K562 (cell line): ENCODE measurements at regions not wholly inside any gene's neighbourhood (a gene's known extent, or its start where the extent isn't known, plus 50 kb on each side); places are given as distances from the start of the nearest gene placed in this dataset.

Experiments used
- MEIS2 ChIP-seq: fragments of 450-650 bp; IDR thresholded peaks from 2 replicates; pipeline ENCODE4 v1.6.1; 2014; ENCODE audit warnings: mild to moderate bottlenecking; ENCODE audit not compliant: partially characterized antibody
- ZNF263 ChIP-seq: sonication (generic); formaldehyde crosslinking; IDR thresholded peaks from 2 replicates; pipeline ENCODE4 v1.8.0; 2022; ENCODE audit warnings: mild to moderate bottlenecking, missing genetic modification reagents, borderline replicate concordance
- ZNF830 ChIP-seq: fragments of 250-450 bp; sonication (Bioruptor Pico); IDR thresholded peaks from 2 replicates; pipeline ENCODE4 v1.5.0; 2021; ENCODE audit warnings: mild to moderate bottlenecking
- TF ChIP-seq, protein P1 (sequence below): fragments of 450-650 bp; IDR thresholded peaks from 2 replicates; pipeline ENCODE4 v1.7.1; 2018; ENCODE audit warnings: mild to moderate bottlenecking, low read depth; ENCODE audit not compliant: partially characterized antibody
- TF ChIP-seq, protein P2 (sequence below): sonication (generic); formaldehyde crosslinking; IDR thresholded peaks from 2 replicates; pipeline ENCODE4 v1.8.0; 2023; ENCODE audit warnings: mild to moderate bottlenecking, missing genetic modification reagents
- TF ChIP-seq, protein P3 (sequence below): fragments of 450-650 bp; IDR thresholded peaks from 2 replicates; pipeline ENCODE4 v1.6.1; 2016; ENCODE audit warnings: low read depth
- TF ChIP-seq, protein P4 (sequence below), 3 experiments: IDR thresholded peaks in 2 of 3; conservative IDR thresholded peaks in 1 of 3; 2 replicates each; pipeline ENCODE4 v1.5.1; 2011 to 2012; ENCODE audit warnings: low read length in 3 of 3, mild to moderate bottlenecking in 3 of 3, control low read depth in 2 of 3, improper control_type of control experiment in 1 of 3, inconsistent platforms in 1 of 3, low read depth in 1 of 3, mixed read lengths in 1 of 3, moderate library complexity in 1 of 3; ENCODE audit not compliant: insufficient read depth in 2 of 3
- TF ChIP-seq, protein P5 (sequence below): fragments of 250-450 bp; sonication (Bioruptor Pico); IDR thresholded peaks from 2 replicates; pipeline ENCODE4 v1.5.0; 2022; ENCODE audit warnings: mild to moderate bottlenecking

DNA sequence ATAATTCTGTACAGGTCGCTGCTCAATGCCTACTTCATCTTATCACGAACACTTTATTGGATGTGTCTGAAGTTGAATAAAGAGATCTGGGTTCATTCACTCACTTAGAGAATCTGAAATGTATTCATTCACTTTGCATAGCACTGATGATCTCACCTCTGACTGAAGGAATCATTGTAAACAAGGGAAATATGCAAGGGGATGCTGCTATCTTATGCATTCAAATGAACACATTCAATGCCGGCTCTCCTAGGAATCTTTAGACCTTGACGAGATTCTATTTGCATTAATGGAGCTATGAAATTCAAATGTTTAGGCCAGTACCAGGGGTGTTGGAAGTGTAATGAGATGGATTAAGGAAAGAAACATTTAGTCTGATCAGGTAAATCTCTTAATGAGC is 200.6 kb upstream of the COBL start:
- TF ChIP-seq, protein P1, sequence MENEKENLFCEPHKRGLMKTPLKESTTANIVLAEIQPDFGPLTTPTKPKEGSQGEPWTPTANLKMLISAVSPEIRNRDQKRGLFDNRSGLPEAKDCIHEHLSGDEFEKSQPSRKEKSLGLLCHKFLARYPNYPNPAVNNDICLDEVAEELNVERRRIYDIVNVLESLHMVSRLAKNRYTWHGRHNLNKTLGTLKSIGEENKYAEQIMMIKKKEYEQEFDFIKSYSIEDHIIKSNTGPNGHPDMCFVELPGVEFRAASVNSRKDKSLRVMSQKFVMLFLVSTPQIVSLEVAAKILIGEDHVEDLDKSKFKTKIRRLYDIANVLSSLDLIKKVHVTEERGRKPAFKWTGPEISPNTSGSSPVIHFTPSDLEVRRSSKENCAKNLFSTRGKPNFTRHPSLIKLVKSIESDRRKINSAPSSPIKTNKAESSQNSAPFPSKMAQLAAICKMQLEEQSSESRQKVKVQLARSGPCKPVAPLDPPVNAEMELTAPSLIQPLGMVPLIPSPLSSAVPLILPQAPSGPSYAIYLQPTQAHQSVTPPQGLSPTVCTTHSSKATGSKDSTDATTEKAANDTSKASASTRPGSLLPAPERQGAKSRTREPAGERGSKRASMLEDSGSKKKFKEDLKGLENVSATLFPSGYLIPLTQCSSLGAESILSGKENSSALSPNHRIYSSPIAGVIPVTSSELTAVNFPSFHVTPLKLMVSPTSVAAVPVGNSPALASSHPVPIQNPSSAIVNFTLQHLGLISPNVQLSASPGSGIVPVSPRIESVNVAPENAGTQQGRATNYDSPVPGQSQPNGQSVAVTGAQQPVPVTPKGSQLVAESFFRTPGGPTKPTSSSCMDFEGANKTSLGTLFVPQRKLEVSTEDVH = no peak
- TF ChIP-seq, protein P2, sequence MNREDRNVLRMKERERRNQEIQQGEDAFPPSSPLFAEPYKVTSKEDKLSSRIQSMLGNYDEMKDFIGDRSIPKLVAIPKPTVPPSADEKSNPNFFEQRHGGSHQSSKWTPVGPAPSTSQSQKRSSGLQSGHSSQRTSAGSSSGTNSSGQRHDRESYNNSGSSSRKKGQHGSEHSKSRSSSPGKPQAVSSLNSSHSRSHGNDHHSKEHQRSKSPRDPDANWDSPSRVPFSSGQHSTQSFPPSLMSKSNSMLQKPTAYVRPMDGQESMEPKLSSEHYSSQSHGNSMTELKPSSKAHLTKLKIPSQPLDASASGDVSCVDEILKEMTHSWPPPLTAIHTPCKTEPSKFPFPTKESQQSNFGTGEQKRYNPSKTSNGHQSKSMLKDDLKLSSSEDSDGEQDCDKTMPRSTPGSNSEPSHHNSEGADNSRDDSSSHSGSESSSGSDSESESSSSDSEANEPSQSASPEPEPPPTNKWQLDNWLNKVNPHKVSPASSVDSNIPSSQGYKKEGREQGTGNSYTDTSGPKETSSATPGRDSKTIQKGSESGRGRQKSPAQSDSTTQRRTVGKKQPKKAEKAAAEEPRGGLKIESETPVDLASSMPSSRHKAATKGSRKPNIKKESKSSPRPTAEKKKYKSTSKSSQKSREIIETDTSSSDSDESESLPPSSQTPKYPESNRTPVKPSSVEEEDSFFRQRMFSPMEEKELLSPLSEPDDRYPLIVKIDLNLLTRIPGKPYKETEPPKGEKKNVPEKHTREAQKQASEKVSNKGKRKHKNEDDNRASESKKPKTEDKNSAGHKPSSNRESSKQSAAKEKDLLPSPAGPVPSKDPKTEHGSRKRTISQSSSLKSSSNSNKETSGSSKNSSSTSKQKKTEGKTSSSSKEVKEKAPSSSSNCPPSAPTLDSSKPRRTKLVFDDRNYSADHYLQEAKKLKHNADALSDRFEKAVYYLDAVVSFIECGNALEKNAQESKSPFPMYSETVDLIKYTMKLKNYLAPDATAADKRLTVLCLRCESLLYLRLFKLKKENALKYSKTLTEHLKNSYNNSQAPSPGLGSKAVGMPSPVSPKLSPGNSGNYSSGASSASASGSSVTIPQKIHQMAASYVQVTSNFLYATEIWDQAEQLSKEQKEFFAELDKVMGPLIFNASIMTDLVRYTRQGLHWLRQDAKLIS (CRISPR knock-in tag) = no peak
- TF ChIP-seq ZNF830 = no peak
- no peak for TF ChIP-seq MEIS2
- TF ChIP-seq, protein P3, sequence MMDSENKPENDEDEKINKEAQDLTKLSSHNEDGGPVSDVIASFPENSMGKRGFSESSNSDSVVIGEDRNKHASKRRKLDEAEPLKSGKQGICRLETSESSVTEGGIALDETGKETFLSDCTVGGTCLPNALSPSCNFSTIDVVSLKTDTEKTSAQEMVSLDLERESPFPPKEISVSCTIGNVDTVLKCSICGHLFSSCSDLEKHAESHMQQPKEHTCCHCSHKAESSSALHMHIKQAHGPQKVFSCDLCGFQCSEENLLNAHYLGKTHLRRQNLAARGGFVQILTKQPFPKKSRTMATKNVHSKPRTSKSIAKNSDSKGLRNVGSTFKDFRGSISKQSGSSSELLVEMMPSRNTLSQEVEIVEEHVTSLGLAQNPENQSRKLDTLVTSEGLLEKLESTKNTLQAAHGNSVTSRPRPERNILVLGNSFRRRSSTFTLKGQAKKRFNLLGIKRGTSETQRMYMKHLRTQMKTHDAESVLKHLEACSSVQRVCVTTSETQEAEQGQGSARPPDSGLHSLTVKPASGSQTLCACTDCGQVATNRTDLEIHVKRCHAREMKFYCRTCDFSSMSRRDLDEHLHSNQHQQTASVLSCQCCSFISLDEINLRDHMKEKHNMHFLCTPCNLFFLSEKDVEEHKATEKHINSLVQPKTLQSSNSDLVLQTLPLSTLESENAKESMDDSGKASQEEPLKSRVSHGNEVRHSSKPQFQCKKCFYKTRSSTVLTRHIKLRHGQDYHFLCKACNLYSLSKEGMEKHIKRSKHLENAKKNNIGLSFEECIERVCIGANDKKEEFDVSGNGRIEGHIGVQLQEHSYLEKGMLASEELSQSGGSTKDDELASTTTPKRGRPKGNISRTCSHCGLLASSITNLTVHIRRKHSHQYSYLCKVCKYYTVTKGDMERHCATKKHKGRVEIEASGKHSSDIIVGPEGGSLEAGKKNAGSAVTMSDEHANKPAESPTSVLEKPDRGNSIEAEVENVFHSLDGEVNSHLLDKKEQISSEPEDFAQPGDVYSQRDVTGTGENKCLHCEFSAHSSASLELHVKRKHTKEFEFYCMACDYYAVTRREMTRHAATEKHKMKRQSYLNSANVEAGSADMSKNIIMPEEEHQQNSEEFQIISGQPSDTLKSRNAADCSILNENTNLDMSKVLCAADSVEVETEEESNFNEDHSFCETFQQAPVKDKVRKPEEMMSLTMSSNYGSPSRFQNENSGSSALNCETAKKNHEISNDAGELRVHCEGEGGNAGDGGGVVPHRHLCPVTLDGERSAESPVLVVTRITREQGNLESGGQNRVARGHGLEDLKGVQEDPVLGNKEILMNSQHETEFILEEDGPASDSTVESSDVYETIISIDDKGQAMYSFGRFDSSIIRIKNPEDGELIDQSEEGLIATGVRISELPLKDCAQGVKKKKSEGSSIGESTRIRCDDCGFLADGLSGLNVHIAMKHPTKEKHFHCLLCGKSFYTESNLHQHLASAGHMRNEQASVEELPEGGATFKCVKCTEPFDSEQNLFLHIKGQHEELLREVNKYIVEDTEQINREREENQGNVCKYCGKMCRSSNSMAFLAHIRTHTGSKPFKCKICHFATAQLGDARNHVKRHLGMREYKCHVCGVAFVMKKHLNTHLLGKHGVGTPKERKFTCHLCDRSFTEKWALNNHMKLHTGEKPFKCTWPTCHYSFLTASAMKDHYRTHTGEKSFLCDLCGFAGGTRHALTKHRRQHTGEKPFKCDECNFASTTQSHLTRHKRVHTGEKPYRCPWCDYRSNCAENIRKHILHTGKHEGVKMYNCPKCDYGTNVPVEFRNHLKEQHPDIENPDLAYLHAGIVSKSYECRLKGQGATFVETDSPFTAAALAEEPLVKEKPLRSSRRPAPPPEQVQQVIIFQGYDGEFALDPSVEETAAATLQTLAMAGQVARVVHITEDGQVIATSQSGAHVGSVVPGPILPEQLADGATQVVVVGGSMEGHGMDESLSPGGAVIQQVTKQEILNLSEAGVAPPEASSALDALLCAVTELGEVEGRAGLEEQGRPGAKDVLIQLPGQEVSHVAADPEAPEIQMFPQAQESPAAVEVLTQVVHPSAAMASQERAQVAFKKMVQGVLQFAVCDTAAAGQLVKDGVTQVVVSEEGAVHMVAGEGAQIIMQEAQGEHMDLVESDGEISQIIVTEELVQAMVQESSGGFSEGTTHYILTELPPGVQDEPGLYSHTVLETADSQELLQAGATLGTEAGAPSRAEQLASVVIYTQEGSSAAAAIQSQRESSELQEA = no peak
- no peak for TF ChIP-seq ZNF263
- TF ChIP-seq, protein P4, sequence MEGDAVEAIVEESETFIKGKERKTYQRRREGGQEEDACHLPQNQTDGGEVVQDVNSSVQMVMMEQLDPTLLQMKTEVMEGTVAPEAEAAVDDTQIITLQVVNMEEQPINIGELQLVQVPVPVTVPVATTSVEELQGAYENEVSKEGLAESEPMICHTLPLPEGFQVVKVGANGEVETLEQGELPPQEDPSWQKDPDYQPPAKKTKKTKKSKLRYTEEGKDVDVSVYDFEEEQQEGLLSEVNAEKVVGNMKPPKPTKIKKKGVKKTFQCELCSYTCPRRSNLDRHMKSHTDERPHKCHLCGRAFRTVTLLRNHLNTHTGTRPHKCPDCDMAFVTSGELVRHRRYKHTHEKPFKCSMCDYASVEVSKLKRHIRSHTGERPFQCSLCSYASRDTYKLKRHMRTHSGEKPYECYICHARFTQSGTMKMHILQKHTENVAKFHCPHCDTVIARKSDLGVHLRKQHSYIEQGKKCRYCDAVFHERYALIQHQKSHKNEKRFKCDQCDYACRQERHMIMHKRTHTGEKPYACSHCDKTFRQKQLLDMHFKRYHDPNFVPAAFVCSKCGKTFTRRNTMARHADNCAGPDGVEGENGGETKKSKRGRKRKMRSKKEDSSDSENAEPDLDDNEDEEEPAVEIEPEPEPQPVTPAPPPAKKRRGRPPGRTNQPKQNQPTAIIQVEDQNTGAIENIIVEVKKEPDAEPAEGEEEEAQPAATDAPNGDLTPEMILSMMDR (IDR thresholded peaks at IDR 0.05 in 2 of 3, conservative IDR thresholded peaks at IDR 0.05 in 1 of 3; ENCODE audit: insufficient read depth in 2 of 3, low read depth in 1 of 3, low read length in 3 of 3) = no peak
- TF ChIP-seq, protein P5, sequence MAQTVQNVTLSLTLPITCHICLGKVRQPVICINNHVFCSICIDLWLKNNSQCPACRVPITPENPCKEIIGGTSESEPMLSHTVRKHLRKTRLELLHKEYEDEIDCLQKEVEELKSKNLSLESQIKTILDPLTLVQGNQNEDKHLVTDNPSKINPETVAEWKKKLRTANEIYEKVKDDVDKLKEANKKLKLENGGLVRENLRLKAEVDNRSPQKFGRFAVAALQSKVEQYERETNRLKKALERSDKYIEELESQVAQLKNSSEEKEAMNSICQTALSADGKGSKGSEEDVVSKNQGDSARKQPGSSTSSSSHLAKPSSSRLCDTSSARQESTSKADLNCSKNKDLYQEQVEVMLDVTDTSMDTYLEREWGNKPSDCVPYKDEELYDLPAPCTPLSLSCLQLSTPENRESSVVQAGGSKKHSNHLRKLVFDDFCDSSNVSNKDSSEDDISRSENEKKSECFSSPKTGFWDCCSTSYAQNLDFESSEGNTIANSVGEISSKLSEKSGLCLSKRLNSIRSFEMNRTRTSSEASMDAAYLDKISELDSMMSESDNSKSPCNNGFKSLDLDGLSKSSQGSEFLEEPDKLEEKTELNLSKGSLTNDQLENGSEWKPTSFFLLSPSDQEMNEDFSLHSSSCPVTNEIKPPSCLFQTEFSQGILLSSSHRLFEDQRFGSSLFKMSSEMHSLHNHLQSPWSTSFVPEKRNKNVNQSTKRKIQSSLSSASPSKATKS (CRISPR knock-in tag) = no peak
